BE2C (cell line): ENCODE measurements at regions not wholly inside any gene's neighbourhood (a gene's known extent, or its start where the extent isn't known, plus 50 kb on each side); places are given as distances from the start of the nearest gene placed in this dataset.

Source experiments
- DNase-seq: peaks from one replicate; pipeline ENCODE4 v3.0.0-alpha.2; 2020
- H3K27me3 ChIP-seq: fragments of 250-450 bp; sonication (Bioruptor Pico); 2 replicates; pipeline ENCODE4 v1.5.1; 2020; ENCODE audit warnings: mild to moderate bottlenecking
- H3K36me3 ChIP-seq: fragments of 250-450 bp; sonication (Bioruptor Pico); 2 replicates; pipeline ENCODE4 v1.5.1; 2020; ENCODE audit warnings: mild to moderate bottlenecking
- H3K4me1 ChIP-seq: fragments of 250-450 bp; sonication (Bioruptor Pico); 2 replicates; pipeline ENCODE4 v1.5.1; 2020
- H3K4me3 ChIP-seq: 2 replicates; pipeline ENCODE4 v1.5.1; 2011; ENCODE audit warnings: low read depth, low read length
- H3K9me3 ChIP-seq: fragments of 250-450 bp; sonication (Bioruptor Pico); 2 replicates; pipeline ENCODE4 v1.5.1; 2020
- CTCF ChIP-seq: IDR thresholded peaks from 2 replicates; pipeline ENCODE4 v1.5.1; 2012; ENCODE audit warnings: mild to moderate bottlenecking, low read depth, low read length

- no peaks in the 10 kb centered on the region for H3K36me3 ChIP-seq
- H3K4me1 ChIP-seq: no peaks in the 10 kb centered on the region
- no peak for DNase-seq
- no peak for TF ChIP-seq CTCF
- no peak overlapping the region for H3K4me3 ChIP-seq
- H3K27me3 ChIP-seq: no peaks in the 10 kb centered on the region
- no peaks in the 10 kb centered on the region for H3K9me3 ChIP-seq
These were observed 209.7 kb upstream of the BMP4 start for GRCh38 chr14:54166049-54166950.

- H3K9me3 ChIP-seq: no peaks in the 10 kb centered on the region
- DNase-seq: no peak
- no peak overlapping the region for H3K4me3 ChIP-seq
- H3K4me1 ChIP-seq: peaks cover 3% of the 10 kb centered on the region; the same call in 1 of the 2 replicates
- TF ChIP-seq CTCF: no peak
- H3K27me3 ChIP-seq: no peaks in the 10 kb centered on the region
- no peaks in the 10 kb centered on the region for H3K36me3 ChIP-seq
These were observed 211.9 kb upstream of the BMP4 start for GRCh38 chr14:54168489-54168888.

GRCh38 chr14:54169254-54169924 lies 212.8 kb upstream of the BMP4 start:
- Histone ChIP-seq H3K36me3 (no peaks in the 10 kb centered on the region), H3K4me3 (no peak overlapping the region), H3K4me1 (peaks cover 3% of the 10 kb centered on the region; the same call in 1 of the 2 replicates), H3K9me3 (no peaks in the 10 kb centered on the region), H3K27me3 (no peaks in the 10 kb centered on the region)
- no peak for DNase-seq
- no peak for TF ChIP-seq CTCF

DNA sequence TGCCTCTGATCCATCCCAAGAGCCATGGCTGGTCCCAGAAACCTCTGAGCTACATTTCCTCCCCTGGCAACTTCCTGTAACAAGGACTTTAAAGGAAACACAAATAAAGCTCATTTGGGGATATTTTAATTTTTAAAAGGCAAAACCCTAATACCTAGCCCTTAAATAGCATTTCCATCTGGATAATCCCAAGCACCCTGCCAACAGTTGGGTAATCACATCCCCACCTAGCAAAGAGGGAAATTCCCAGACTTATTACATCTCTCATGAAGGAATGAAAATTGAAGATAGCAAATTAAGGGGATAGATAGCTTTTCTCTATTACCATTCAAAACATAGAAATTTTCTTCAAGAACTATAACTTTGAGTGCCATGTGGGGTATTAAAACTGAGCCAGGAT lies 213.7 kb upstream of the BMP4 start:
- Histone ChIP-seq H3K4me1 (peaks cover 3% of the 10 kb centered on the region; the same call in 1 of the 2 replicates), H3K9me3 (no peaks in the 10 kb centered on the region), H3K36me3 (no peaks in the 10 kb centered on the region), H3K27me3 (no peaks in the 10 kb centered on the region), H3K4me3 (no peak overlapping the region)
- no peak for DNase-seq
- no peak for TF ChIP-seq CTCF

GRCh38 chr14:54172114-54172513 lies 215.5 kb upstream of the BMP4 start:
- Histone ChIP-seq H3K27me3 (no peaks in the 10 kb centered on the region), H3K36me3 (no peaks in the 10 kb centered on the region), H3K9me3 (no peaks in the 10 kb centered on the region), H3K4me1 (peaks cover 3% of the 10 kb centered on the region; the same call in 1 of the 2 replicates), H3K4me3 (no peak overlapping the region)
- DNase-seq: no peak
- TF ChIP-seq CTCF: no peak

DNA sequence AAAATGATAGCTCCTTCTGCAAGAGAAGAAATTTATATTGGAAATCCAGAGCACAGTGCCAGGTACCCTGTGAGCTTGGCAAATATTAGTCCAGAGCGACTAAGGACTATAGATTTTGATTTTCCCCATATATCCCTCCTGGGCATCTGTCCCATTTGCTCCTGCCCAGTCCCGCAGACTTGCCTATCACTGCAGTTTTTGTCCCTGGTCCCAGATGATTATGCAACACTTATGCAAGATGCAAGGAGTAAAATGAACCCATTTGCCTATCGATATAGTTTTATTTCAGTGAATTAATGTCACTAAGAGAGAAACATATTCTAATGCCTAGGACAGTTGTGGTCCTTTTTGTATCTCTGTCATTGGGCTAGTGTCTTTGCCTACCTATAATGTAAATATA lies 215.9 kb upstream of the BMP4 start:
- TF ChIP-seq CTCF: no peak
- H3K4me1 ChIP-seq: peaks cover 3% of the 10 kb centered on the region; the same call in 1 of the 2 replicates
- H3K36me3 ChIP-seq: no peaks in the 10 kb centered on the region
- H3K9me3 ChIP-seq: no peaks in the 10 kb centered on the region
- DNase-seq: no peak
- no peak overlapping the region for H3K4me3 ChIP-seq
- H3K27me3 ChIP-seq: no peaks in the 10 kb centered on the region
